NB4 (cell line): ENCODE measurements at regions not wholly inside any gene's neighbourhood (a gene's known extent, or its start where the extent isn't known, plus 50 kb on each side); places are given as distances from the start of the nearest gene placed in this dataset.

Experiments used
- MYC ChIP-seq: IDR thresholded peaks from 2 replicates; pipeline ENCODE4 v1.6.1; 2011; ENCODE audit warnings: low read depth, low read length
- POLR2A ChIP-seq: IDR thresholded peaks from 2 replicates; pipeline ENCODE4 v1.6.1; 2011; ENCODE audit warnings: mild to moderate bottlenecking; ENCODE audit not compliant: insufficient read length; ENCODE audit errors: extremely low read depth
- TF ChIP-seq, protein P1 (sequence below): IDR thresholded peaks from one replicate; pipeline ENCODE4 v1.5.1; 2012; ENCODE audit warnings: low read depth, low read length
- TF ChIP-seq, protein P2 (sequence below): IDR thresholded peaks from 2 replicates; pipeline ENCODE4 v1.6.1; 2011; ENCODE audit warnings: low read depth, low read length

DNA sequence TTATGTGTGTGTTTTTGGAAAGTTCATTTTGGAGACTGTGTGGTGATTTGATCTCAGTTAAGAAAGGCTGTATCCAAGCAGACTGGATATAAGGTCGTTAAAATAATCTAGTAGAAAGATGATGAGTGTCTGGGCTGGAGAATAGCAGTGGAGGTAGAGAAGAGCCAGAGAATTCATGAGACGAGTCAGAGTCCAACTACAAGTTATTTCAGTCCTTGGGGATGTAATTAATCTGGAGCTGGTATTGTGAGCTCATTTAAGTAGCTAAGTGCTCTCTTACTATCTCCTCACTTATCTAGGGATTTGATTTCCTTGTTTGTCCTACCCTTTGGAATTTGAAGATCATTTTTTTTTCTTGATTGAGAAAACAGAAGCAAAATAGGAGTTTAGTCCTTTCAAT, 1219.0 kb upstream of the ADGRL4 start:
- TF ChIP-seq, protein P1, sequence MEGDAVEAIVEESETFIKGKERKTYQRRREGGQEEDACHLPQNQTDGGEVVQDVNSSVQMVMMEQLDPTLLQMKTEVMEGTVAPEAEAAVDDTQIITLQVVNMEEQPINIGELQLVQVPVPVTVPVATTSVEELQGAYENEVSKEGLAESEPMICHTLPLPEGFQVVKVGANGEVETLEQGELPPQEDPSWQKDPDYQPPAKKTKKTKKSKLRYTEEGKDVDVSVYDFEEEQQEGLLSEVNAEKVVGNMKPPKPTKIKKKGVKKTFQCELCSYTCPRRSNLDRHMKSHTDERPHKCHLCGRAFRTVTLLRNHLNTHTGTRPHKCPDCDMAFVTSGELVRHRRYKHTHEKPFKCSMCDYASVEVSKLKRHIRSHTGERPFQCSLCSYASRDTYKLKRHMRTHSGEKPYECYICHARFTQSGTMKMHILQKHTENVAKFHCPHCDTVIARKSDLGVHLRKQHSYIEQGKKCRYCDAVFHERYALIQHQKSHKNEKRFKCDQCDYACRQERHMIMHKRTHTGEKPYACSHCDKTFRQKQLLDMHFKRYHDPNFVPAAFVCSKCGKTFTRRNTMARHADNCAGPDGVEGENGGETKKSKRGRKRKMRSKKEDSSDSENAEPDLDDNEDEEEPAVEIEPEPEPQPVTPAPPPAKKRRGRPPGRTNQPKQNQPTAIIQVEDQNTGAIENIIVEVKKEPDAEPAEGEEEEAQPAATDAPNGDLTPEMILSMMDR, result no peak
- TF ChIP-seq, protein P2, sequence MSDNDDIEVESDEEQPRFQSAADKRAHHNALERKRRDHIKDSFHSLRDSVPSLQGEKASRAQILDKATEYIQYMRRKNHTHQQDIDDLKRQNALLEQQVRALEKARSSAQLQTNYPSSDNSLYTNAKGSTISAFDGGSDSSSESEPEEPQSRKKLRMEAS, result no peak
- TF ChIP-seq POLR2A, result no peak
- TF ChIP-seq MYC, result no peak
